Prostate gland (tissue), 2 donors: ENCODE measurements at regions not wholly inside any gene's neighbourhood (a gene's known extent, or its start where the extent isn't known, plus 50 kb on each side); places are given as distances from the start of the nearest gene placed in this dataset.

Source experiments
- CTCF ChIP-seq, 4 experiments: fragments of 200-600 bp in 2 of 4; fragments of 450-650 bp in 2 of 4; sonication (generic) in 2 of 4; IDR thresholded peaks; 1 replicate in 3 of 4; 2 replicates in 1 of 4; pipeline ENCODE4 v1.5.1; 2016 to 2019; ENCODE audit warnings: antibody characterized with exemption in 4 of 4, mild to moderate bottlenecking in 2 of 4, moderate library complexity in 2 of 4
- POLR2A ChIP-seq: fragments of 450-650 bp; IDR thresholded peaks from one replicate; pipeline ENCODE4 v1.6.1; 2016; ENCODE audit warnings: antibody characterized with exemption, mild to moderate bottlenecking

GRCh38 chr16:26905336-26905735 lies 161.4 kb upstream of the C16orf82 start:
- no peak for TF ChIP-seq CTCF (IDR thresholded peaks at IDR 0.05)
- TF ChIP-seq POLR2A = no peak
